Central memory CD8-positive, alpha-beta T cell (primary cell): ENCODE measurements at regions not wholly inside any gene's neighbourhood (a gene's known extent, or its start where the extent isn't known, plus 50 kb on each side); places are given as distances from the start of the nearest gene placed in this dataset.

Source experiments
- ATAC-seq: fragments of 150-1000 bp; cut with Tn5 transposase; replicated peaks from 2 replicates; pipeline ENCODE4 v1.10.0; 2022; ENCODE audit warnings: mild to moderate bottlenecking, moderate FRiP score, moderate number of reproducible peaks; ENCODE audit not compliant: poor library complexity, severe bottlenecking; ENCODE audit errors: extremely low read depth
- DNase-seq, 2 donors: peaks; one replicate each; pipeline ENCODE4 v3.0.0; 2021; ENCODE audit warnings: low spot score in 2 of 2
- H3K27ac Mint-ChIP-seq: one replicate; pipeline ENCODE4 v1.8.0; 2022; ENCODE audit warnings: low read depth, mild to moderate bottlenecking, moderate library complexity, mixed read lengths
- H3K27me3 Mint-ChIP-seq: one replicate; pipeline ENCODE4 v1.8.0; 2022; ENCODE audit warnings: mixed read lengths
- H3K36me3 Mint-ChIP-seq: one replicate; pipeline ENCODE4 v1.8.0; 2022; ENCODE audit warnings: mild to moderate bottlenecking, moderate library complexity, mixed read lengths; ENCODE audit not compliant: insufficient read depth
- H3K4me1 Mint-ChIP-seq: one replicate; pipeline ENCODE4 v1.8.0; 2022; ENCODE audit warnings: mixed read lengths
- H3K4me3 Mint-ChIP-seq: one replicate; pipeline ENCODE4 v1.8.0; 2022; ENCODE audit warnings: mild to moderate bottlenecking, moderate library complexity, mixed read lengths
- H3K9me3 Mint-ChIP-seq: one replicate; pipeline ENCODE4 v1.8.0; 2022; ENCODE audit warnings: mixed read lengths

DNA sequence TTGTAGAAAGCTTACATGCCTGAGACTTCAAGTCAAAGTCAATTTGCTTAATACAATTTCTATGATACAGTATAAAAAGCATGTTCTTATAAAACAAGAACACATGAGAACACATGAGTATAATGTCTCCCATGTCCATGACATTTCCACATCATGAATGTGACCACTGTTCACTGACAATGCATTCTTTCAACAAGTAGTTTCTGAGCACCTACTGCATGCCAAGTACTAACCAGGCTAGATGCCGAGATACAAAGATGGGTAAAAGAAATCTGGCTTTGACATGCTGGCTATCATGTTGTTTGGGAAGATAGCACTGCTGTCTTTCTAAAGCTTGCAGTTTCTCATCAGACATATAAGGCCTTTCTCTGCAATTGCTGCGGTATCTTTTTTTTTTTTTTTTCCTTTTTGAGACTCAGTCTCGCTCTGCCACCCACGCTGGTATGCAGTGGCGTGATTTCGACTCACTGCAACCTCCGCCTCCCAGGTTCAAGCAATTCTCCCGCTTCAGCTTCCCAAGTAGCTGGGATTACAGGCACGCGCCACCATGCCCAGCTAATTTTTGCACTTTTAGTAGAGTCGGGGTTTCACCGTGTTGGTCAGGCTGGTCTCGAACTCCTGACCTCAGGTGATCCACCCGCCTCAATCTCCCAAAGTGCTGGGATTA lies 123.6 kb upstream of the DST start:
- H3K27me3 Mint-ChIP-seq: no peaks in the 10 kb centered on the region
- DNase-seq (no peak), ATAC-seq (no peak)
- no peaks in the 10 kb centered on the region for H3K36me3 Mint-ChIP-seq
- H3K4me3 Mint-ChIP-seq: no peak overlapping the region
- peaks cover 8% of the 10 kb centered on the region for H3K9me3 Mint-ChIP-seq
- H3K4me1 Mint-ChIP-seq: no peaks in the 10 kb centered on the region
- H3K27ac Mint-ChIP-seq: no peak overlapping the region

- ATAC-seq (no peak), DNase-seq (no peak)
- Mint-ChIP-seq H3K27me3 (no peaks in the 10 kb centered on the region), H3K27ac (no peak overlapping the region), H3K4me1 (no peaks in the 10 kb centered on the region), H3K9me3 (peaks cover 8% of the 10 kb centered on the region), H3K36me3 (no peaks in the 10 kb centered on the region), H3K4me3 (no peak overlapping the region)
Observed at GRCh38 chr6:56765494-56765893, 122.8 kb upstream of the DST start.

- ATAC-seq: no peak
- Mint-ChIP-seq H3K36me3 (no peaks in the 10 kb centered on the region), H3K4me1 (no peaks in the 10 kb centered on the region), H3K9me3 (peaks cover 8% of the 10 kb centered on the region), H3K27me3 (no peaks in the 10 kb centered on the region), H3K4me3 (no peak overlapping the region), H3K27ac (no peak overlapping the region)
- no peak for DNase-seq
Observed at GRCh38 chr6:56764081-56764566, 121.4 kb upstream of the DST start.

- H3K27me3 Mint-ChIP-seq: no peaks in the 10 kb centered on the region
- peaks cover 8% of the 10 kb centered on the region for H3K9me3 Mint-ChIP-seq
- DNase-seq (no peak), ATAC-seq (no peak)
- H3K4me1 Mint-ChIP-seq: no peaks in the 10 kb centered on the region
- H3K36me3 Mint-ChIP-seq: no peaks in the 10 kb centered on the region
- no peak overlapping the region for H3K4me3 Mint-ChIP-seq
- no peak overlapping the region for H3K27ac Mint-ChIP-seq
Observed at GRCh38 chr6:56761651-56762050, 119.0 kb upstream of the DST start.

DNA sequence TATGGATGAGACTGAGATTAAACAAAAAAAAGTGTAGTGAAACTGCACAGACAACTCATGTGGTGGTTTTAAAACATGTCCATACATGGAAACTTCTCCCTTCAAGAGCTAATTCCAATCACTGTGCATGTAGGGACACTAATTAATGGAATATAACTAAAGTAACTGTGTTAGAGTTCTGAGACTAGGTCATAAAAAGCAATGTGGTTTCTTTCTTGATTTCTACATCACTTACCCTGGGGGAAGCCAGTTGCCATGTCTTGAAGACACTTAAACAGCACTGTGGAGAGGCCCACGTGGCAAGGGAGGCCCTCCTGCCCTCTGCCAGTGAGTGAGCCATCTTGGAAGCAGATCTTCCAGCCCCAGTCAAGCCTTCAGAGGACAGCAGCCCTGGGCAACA lies 118.2 kb upstream of the DST start:
- peaks cover 8% of the 10 kb centered on the region for H3K9me3 Mint-ChIP-seq
- H3K27ac Mint-ChIP-seq: no peak overlapping the region
- ATAC-seq (no peak), DNase-seq (no peak)
- no peaks in the 10 kb centered on the region for H3K36me3 Mint-ChIP-seq
- H3K4me3 Mint-ChIP-seq: no peak overlapping the region
- H3K27me3 Mint-ChIP-seq: no peaks in the 10 kb centered on the region
- no peaks in the 10 kb centered on the region for H3K4me1 Mint-ChIP-seq

DNA sequence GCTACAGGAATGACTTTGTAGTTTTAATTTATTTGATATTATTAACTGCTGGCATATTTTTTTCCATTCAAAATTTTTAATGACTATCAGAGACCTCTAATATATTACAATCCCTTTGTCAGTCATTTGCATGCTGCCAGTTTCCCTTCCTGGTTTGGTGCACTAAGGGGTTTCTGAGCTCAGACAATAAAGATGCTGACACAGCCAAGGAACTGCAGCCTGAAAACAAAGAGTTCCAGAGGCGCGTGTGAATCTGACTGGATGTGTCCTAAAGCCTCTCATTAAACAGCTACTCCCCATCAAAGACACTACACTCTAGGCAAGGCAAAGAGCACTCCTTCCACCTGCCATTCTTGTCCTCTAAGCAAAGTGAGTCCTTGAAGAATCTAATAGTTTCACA lies 116.8 kb upstream of the DST start:
- Mint-ChIP-seq H3K27ac (no peak overlapping the region), H3K27me3 (no peaks in the 10 kb centered on the region), H3K9me3 (peaks cover 7% of the 10 kb centered on the region), H3K4me3 (no peak overlapping the region), H3K4me1 (no peaks in the 10 kb centered on the region), H3K36me3 (no peaks in the 10 kb centered on the region)
- DNase-seq (no peak), ATAC-seq (no peak)

DNA sequence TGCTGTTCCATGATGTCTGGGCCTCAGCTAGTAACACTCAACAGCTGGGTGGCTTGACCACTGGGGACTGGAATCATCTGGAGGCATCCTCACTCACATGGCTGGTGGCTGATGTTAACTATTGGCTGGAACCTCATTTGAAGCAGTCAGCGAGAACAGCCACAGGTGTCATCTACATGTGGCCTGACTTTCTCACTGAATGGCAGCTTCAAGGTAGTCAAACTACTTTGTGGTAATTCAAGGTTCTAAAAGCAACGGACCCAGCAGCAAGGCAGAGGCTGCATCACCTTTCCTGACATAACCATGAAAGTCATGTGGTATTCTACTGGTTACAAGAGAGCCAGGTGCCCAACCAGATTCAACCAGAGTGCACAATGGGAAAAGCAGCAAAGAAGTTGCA lies 115.9 kb upstream of the DST start:
- ATAC-seq (no peak), DNase-seq (no peak)
- no peaks in the 10 kb centered on the region for H3K27me3 Mint-ChIP-seq
- no peak overlapping the region for H3K4me3 Mint-ChIP-seq
- no peaks in the 10 kb centered on the region for H3K9me3 Mint-ChIP-seq
- H3K36me3 Mint-ChIP-seq: no peaks in the 10 kb centered on the region
- H3K27ac Mint-ChIP-seq: no peak overlapping the region
- H3K4me1 Mint-ChIP-seq: no peaks in the 10 kb centered on the region

GRCh38 chr6:56758120-56758519 lies 115.4 kb upstream of the DST start:
- Mint-ChIP-seq H3K27me3 (no peaks in the 10 kb centered on the region), H3K27ac (no peak overlapping the region)
- no peak for ATAC-seq

GRCh38 chr6:56757588-56757984 lies 114.9 kb upstream of the DST start:
- no peak overlapping the region for H3K4me3 Mint-ChIP-seq
- H3K9me3 Mint-ChIP-seq: no peaks in the 10 kb centered on the region
- H3K4me1 Mint-ChIP-seq: no peaks in the 10 kb centered on the region
- no peaks in the 10 kb centered on the region for H3K36me3 Mint-ChIP-seq
- H3K27me3 Mint-ChIP-seq: no peaks in the 10 kb centered on the region
- H3K27ac Mint-ChIP-seq: no peak overlapping the region
- ATAC-seq (no peak), DNase-seq (no peak)

More at GRCh38 chr6:56758120-56758519, 115.4 kb upstream of the DST start:
- no peaks in the 10 kb centered on the region for H3K4me1 Mint-ChIP-seq
- no peak overlapping the region for H3K4me3 Mint-ChIP-seq
- no peak for DNase-seq
- no peaks in the 10 kb centered on the region for H3K36me3 Mint-ChIP-seq
- H3K9me3 Mint-ChIP-seq: no peaks in the 10 kb centered on the region

DNA sequence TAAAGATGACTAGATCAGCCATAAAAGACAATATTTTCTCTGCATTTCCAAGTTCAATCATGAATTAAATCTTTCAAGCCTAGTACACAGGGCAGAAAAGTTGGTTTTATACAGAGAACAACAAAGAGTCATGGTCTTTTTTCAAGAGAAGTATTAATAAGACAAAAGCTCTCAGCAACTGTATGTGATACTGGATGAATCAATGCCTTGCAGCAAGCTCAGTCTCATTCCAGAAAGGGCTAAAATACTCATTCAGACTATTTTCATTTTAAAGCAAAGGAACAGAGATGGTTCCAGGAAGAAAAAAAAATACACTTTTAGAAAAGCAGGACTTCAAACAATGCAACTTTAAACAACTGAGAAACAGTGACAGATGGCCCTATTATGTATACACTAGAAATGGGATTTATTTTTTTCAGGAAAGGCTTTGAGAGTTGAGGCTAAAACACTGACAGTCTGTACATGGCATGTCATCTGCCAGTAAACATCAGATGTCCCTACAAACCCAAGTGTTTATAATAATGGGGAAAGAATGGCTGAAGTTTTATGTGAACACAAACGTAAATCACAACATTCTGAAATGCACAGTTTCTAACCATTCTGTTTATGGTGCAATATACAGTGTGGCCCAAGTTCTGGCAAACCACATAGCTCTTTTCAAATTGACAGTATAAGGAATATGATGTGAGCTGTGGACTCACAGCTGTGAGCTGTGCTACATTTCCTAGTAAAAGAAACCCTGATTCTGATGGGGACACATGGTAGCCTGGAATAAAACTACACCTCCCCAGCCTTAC lies 114.3 kb upstream of the DST start:
- Mint-ChIP-seq H3K9me3 (no peaks in the 10 kb centered on the region), H3K36me3 (no peaks in the 10 kb centered on the region), H3K4me1 (no peaks in the 10 kb centered on the region), H3K4me3 (no peak overlapping the region), H3K27me3 (no peaks in the 10 kb centered on the region), H3K27ac (no peak overlapping the region)
- ATAC-seq (no peak), DNase-seq (no peak)

DNA sequence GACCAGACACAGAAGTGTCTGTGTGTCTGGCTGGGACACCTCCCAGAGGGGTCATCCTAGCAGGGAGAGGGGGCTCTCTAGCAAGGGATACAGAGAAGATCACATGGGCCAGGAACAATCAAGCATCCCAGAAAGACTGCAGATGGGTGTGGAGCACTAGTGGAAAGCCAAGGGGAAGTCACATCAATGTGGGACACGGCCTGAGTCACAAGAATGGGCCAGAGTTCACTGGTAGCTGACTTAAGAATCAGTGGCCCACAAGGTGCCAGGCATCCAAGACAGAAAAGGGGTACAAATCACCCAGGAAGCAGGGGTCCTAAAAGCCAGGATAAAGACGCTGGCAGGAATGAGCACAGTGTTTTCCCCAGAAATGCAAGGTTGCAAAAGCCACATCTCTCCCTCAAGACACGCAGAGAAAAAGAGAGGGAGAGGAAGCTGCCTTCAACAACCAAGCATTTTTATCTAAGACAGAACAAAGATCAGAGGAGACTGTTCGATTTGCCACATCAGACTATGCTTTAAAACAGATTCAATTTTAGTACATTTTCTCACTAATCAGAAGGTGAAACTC lies 113.6 kb upstream of the DST start:
- Mint-ChIP-seq H3K9me3 (no peaks in the 10 kb centered on the region), H3K4me3 (no peak overlapping the region), H3K27me3 (no peaks in the 10 kb centered on the region), H3K27ac (no peak overlapping the region), H3K4me1 (no peaks in the 10 kb centered on the region), H3K36me3 (no peaks in the 10 kb centered on the region)
- no peak for DNase-seq
- ATAC-seq: no peak

DNA sequence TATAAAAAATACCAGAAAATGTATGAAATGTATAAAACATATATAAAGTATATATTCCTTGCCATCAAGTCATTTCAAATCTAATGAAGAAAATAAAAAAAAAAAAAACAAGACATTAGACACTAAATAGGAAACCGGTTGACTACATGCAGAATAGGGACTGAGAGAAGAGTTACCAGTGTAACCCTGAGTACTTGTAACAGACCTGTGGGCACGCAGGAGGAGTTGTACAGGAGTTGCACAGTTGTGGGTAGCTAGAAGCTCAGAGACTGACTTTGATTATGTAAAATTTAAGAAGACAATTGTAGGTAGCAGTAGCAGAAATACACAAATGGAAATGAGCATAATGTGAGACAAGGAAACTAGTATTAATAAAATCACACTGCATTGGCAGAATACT lies 112.4 kb upstream of the DST start:
- Mint-ChIP-seq H3K27ac (no peak overlapping the region), H3K9me3 (no peaks in the 10 kb centered on the region), H3K36me3 (no peaks in the 10 kb centered on the region), H3K27me3 (no peaks in the 10 kb centered on the region), H3K4me3 (no peak overlapping the region), H3K4me1 (no peaks in the 10 kb centered on the region)
- ATAC-seq (no peak), DNase-seq (no peak)

GRCh38 chr6:56753811-56754210 lies 111.1 kb upstream of the DST start:
- DNase-seq: no peak

More at GRCh38 chr6:56753811-56754210, 111.1 kb upstream of the DST start:
- H3K27ac Mint-ChIP-seq: no peak overlapping the region
- no peak for ATAC-seq
- H3K36me3 Mint-ChIP-seq: no peaks in the 10 kb centered on the region
- H3K27me3 Mint-ChIP-seq: no peaks in the 10 kb centered on the region
- H3K4me1 Mint-ChIP-seq: no peaks in the 10 kb centered on the region
- no peak overlapping the region for H3K4me3 Mint-ChIP-seq
- no peaks in the 10 kb centered on the region for H3K9me3 Mint-ChIP-seq
